SU-DHL-6 (cell line): ENCODE measurements at regions not wholly inside any gene's neighbourhood (a gene's known extent, or its start where the extent isn't known, plus 50 kb on each side); places are given as distances from the start of the nearest gene placed in this dataset.

Experiments
- CTCF ChIP-seq: fragments of 200-600 bp; sonication (generic); IDR thresholded peaks from one replicate; pipeline ENCODE4 v1.5.1; 2017; ENCODE audit warnings: antibody characterized with exemption, mild to moderate bottlenecking, low read length, moderate library complexity; ENCODE audit not compliant: insufficient read depth, poor library complexity, severe bottlenecking
- EZH2phosphoT487 ChIP-seq: fragments of 200-600 bp; sonication (generic), shearing (Covaris generic); conservative IDR thresholded peaks from 2 replicates; pipeline ENCODE4 v1.6.1; 2018; ENCODE audit warnings: mild to moderate bottlenecking, antibody characterized with exemption, low read length, moderate library complexity, mixed read lengths

- TF ChIP-seq CTCF, result no peak
- TF ChIP-seq EZH2phosphoT487, result no peak
These were observed 139.1 kb downstream of the VAPA start for GRCh38 chr18:10052871-10053270.
